HG02840 (cell line): ENCODE measurements at regions not wholly inside any gene's neighbourhood (a gene's known extent, or its start where the extent isn't known, plus 50 kb on each side); places are given as distances from the start of the nearest gene placed in this dataset.
"Not testable (repeated sequence)": the region's sequence is repeated elsewhere in the genome, so short reads cannot be mapped to it uniquely, and the experiment has no call there.

Experiments
- ATAC-seq: cut with Tn5 transposase; IDR thresholded peaks from one replicate; pipeline ENCODE4 v1.9.1; 2021; ENCODE audit warnings: mild to moderate bottlenecking, moderate library complexity, moderate number of reproducible peaks; ENCODE audit not compliant: unreplicated experiment, low FRiP score

GRCh38 chrX:120719622-120720021, 89.8 kb upstream of the C1GALT1C1 start:
- ATAC-seq, result no peak

- ATAC-seq, result no peak
Observed at GRCh38 chrX:120718969-120719368, 89.1 kb upstream of the C1GALT1C1 start.

- ATAC-seq, result not testable (repeated sequence)
Observed at GRCh38 chrX:120702337-120702736, 72.5 kb upstream of the C1GALT1C1 start.

GRCh38 chrX:120697053-120697452, 67.2 kb upstream of the C1GALT1C1 start:
- ATAC-seq, result peak; percentile 62

GRCh38 chrX:120692319-120692718, 62.5 kb upstream of the C1GALT1C1 start:
- ATAC-seq, result no peak

GRCh38 chrX:120690941-120691340, 61.1 kb upstream of the C1GALT1C1 start:
- no peak for ATAC-seq

- no peak for ATAC-seq
Observed at GRCh38 chrX:120690344-120690743, 60.5 kb upstream of the C1GALT1C1 start.

GRCh38 chrX:120680090-120680489, 50.2 kb upstream of the C1GALT1C1 start:
- ATAC-seq, result no peak
